NCI-H1417 treated with DMSO at 0.1 percent for 48 hours (cell line): ENCODE measurements at regions not wholly inside any gene's neighbourhood (a gene's known extent, or its start where the extent isn't known, plus 50 kb on each side); places are given as distances from the start of the nearest gene placed in this dataset.

Source experiments
- DNase-seq: peaks from one replicate; lab custom pipeline; 2025; lab: John Stamatoyannopoulos, UW

DNA sequence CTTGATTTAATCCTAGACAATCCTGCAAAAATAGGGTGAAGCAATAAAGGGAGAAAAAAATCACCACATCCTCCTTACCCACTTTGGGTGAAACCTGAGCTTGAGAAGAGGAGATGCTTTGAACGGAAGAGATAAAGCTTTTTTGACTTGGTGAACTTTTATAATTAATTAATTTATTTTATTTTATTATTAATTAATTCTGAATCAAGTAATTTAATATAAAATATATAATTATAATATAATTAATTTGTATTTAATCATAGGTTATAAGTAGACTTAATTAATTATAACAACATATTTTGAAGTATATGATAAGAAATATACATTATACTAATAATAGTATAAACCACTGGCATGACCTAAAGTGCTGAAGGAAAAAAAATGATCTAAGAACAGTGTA lies 2164.8 kb downstream of the LRRC4C start:
- DNase-seq = no peak

GRCh38 chr11:39288011-39288410 lies 2171.4 kb downstream of the LRRC4C start:
- no peak for DNase-seq

- no peak for DNase-seq
Observed at GRCh38 chr11:39268176-39268690, 2191.2 kb downstream of the LRRC4C start.

DNA sequence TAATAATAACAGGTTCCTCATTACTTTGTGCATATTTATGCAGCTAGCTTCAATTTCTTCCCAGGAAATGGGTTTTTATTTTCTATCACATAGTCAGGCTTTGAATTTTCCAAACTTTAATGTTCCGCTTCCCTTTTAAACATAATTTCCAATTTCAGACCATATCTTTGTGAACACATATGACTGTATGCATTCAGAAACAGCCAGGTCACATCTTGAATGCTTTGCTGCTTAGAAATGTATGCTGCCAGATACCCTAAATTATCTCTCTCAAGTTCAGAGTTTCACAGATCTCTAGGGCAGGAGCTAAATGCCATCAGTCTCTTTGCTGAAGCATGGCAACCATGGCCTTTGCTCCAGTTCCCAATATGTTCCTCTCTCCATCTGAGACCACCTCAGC lies 2203.8 kb downstream of the LRRC4C start:
- DNase-seq = no peak

- DNase-seq = no peak
Observed at GRCh38 chr11:39249566-39250365, 2209.7 kb downstream of the LRRC4C start.

DNA sequence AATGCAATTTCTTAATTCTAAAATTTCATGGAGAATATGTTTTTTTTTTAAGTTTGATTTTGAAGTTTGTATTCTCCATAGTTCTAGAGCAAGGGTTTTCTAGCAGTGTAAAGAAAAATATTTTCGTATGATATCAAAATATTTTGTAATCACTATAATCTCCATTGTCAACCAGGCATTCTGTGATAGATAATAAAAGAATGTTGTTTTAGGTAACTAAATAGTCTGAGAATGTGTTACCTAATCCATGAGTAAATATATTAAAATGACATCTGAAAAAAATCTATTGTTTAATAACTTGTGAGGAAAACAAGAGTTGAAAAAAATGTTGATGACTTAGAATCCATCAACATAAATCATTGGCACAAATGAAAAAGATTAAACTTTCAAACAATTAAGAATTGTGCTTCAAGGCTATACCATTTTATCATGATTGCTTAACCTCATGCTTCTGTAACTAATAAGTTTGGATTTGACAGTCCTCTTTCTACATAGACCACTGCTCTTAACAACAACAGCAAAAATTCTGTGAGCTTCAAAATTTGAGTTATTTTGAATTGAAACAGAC lies 2211.8 kb downstream of the LRRC4C start:
- DNase-seq = no peak

GRCh38 chr11:39239553-39239952 lies 2219.9 kb downstream of the LRRC4C start:
- no peak for DNase-seq

- DNase-seq = no peak
Observed at GRCh38 chr11:39236916-39237315, 2222.5 kb downstream of the LRRC4C start.

GRCh38 chr11:39221550-39222138 lies 2237.8 kb downstream of the LRRC4C start:
- DNase-seq = no peak

- no peak for DNase-seq
Observed at GRCh38 chr11:39220501-39221230, 2238.8 kb downstream of the LRRC4C start.

- DNase-seq = no peak
Observed at GRCh38 chr11:39220069-39220468, 2239.4 kb downstream of the LRRC4C start.

GRCh38 chr11:39209981-39210380 lies 2249.5 kb downstream of the LRRC4C start:
- no peak for DNase-seq

DNA sequence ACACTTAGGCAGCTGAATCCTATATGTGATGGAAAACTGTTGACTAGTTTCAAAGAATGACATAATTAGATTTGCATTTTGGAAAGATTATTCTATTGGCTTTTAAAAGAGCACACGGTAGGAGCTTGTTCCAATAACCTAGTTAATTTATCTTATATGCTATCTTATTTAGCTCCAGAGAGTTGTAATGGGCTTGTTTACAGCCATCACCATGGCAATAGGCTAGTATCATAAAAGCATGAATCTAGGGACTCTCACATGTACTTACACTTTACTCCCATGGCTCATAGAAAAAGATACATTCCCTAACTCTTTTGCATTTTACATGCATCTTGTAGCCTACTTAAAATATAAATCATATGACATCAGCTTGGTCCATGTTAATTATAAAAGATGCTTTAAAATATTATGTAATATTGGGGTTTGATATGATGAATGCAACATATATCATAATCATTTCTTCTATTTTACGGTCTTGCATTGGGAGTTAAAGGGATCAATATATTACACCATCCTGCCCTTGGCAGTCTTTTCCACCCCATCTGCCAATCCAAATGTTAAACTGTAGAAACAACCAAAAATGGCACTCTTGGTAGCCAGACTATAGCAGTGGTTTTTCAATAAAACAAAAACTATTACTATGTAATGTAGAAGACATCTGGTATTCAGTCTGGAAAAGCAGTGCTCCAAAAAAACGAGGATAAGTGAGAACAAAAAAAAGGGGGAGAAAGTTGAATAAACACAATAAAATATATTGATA lies 2254.0 kb downstream of the LRRC4C start:
- DNase-seq = no peak

- DNase-seq = no peak
Observed at GRCh38 chr11:39192671-39193070, 2266.8 kb downstream of the LRRC4C start.

DNA sequence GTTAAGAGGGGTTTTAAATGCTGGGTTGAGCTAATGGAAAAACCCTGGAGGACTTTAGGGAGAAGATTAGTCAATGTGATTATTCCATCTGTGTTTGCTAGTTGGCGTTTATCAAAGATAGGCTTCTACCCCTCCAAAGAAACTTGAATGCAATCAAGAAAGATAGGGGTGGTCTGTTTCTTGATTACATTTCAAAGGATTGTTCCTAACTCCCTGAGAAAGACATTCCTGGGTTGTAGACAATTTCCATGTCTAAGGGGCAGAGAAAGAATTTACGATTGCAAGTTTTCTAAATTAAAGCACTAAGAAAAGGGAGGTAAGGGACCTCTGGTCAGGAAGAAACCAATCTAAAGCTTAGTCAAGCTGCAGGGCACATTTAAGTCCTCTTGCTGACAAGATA lies 2268.7 kb downstream of the LRRC4C start:
- DNase-seq = no peak

DNA sequence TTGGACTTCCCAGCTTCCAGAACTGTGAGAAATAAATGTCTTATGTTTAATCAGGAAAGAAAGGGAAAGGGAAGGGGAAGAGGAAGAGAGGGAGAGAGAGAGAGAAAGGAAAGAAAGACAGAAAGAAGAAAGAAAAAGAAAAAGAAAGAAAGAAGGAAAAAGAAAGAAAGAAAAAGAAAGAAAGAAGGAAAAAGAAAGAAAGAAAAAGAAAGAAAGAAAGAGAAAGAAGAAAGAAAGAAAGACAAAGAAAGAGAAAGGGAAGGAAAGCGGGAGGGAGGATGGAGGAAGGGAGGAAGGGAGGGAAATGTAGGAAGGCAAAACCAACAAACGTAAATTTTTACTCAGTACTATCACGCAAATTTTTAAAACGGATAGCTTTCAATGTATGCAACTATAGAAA lies 2281.8 kb downstream of the LRRC4C start:
- no peak for DNase-seq

- DNase-seq = no peak
Observed at GRCh38 chr11:39174965-39175364, 2284.5 kb downstream of the LRRC4C start.

DNA sequence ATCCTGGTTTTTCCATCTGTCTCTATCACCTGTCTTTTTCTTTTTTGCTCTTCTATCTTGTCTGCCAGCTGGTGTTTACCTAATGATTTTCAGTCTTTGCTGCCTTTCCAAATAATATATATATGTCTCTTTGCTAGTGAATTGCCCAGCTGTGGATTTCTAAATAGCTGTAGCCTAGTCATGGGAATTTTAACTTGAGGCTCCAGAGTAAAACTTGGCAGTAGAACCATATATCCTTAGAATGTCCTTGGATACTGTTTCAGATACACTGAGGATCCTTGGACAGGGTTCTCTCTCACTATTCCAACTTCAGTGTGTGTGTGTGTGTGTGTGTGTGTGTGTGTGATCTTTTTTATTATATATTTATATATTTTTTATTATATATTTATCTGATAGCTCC lies 2285.3 kb downstream of the LRRC4C start:
- DNase-seq = no peak

- no peak for DNase-seq
Observed at GRCh38 chr11:39165021-39165420, 2294.4 kb downstream of the LRRC4C start.

DNA sequence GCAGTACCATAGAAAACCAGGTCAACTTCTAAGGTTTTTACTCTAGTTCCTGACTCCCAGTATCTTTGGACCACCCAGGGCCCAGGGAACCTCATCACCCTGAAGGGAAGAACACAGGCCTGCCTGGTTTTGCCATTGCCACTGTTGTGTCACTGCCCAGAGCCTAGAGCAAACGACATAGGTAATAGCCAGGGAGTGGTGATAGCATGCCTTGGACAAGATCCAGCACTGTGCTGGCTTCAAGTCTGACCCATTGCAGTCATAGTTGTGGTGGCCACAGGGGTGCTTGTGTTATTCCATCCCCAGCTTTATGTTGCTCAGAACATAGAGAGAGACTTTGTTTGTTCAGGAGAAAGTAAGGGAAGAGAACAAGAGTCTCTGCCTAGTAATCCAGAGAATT lies 2310.2 kb downstream of the LRRC4C start:
- DNase-seq = no peak

DNA sequence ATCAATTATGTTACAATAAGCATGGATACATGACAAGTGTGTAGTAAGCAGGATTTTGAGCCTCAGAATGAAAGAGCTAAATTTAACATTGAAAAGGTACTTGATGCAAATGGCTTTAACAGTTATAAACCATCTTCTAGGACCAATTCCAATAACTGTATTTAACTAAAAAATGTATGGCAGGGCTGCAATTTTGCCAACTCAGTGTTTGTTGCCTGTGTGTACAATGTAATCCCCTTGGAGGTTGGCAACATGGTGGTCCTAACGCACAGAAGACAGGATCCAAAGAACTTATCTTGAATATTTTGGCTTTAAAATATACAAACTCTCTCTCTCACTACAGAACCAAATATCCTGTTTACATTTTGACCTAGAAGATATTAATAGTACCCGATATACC lies 2314.1 kb downstream of the LRRC4C start:
- no peak for DNase-seq
